Retinal pigment epithelial cell (primary cell): ENCODE measurements at regions not wholly inside any gene's neighbourhood (a gene's known extent, or its start where the extent isn't known, plus 50 kb on each side); places are given as distances from the start of the nearest gene placed in this dataset.

Experiments
- DNase-seq: peaks from one replicate; pipeline ENCODE4 v3.0.0-alpha.2; 2010; ENCODE audit warnings: low read depth
- H3K4me3 ChIP-seq: 2 replicates; pipeline ENCODE4 v1.5.1; 2011; ENCODE audit warnings: mild to moderate bottlenecking, low read length, control low read depth, moderate library complexity
- CTCF ChIP-seq: conservative IDR thresholded peaks from 2 replicates; pipeline ENCODE4 v1.5.1; 2011; ENCODE audit warnings: low read depth, low read length, control low read depth, inconsistent platforms

DNA sequence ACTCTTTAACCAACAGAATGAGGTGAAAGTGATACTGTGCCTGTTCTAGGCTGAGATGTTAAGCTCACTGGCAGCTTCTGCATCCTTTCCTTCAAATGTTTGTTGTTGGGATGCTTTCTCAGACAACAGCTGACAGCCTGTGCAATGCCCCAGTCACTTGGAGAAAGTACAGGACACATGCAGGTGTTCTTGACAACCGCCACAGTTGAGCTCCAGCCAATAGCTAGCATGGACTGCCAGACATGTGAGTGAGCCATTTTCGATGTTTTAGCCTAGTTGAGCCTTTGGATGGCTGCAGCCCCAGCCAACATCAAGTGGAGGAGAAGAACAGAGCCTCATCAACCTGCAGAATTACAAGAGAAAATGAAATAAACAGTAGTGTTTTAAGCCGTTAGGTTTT lies 94.1 kb upstream of the PPP3CA start:
- DNase-seq = no peak
- H3K4me3 ChIP-seq = no peak overlapping the region
- TF ChIP-seq CTCF = no peak

- no peak for DNase-seq
- H3K4me3 ChIP-seq = no peak overlapping the region
- no peak for TF ChIP-seq CTCF
Observed at GRCh38 chr4:101439926-101440325, 92.6 kb upstream of the PPP3CA start.

DNA sequence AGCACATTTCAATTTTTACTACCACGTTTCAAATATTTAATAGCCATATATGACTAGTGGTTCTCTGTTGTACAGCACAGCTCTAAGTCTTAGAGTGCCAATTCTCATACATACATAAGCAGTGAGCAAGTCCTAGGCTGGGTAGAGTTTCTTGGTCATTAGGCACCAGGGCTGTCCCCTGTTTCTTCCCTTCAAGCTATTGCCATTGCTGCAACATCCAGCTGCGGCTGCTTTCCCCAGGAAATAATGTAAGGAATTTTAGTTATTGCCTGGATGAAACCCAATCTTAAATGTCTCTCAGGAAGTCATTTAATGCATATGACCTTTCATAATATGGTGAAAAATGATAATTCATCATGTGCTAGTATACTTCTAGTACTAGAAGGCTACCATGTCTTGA lies 74.1 kb upstream of the PPP3CA start:
- no peak for TF ChIP-seq CTCF
- H3K4me3 ChIP-seq = no peak overlapping the region
- DNase-seq = no peak

DNA sequence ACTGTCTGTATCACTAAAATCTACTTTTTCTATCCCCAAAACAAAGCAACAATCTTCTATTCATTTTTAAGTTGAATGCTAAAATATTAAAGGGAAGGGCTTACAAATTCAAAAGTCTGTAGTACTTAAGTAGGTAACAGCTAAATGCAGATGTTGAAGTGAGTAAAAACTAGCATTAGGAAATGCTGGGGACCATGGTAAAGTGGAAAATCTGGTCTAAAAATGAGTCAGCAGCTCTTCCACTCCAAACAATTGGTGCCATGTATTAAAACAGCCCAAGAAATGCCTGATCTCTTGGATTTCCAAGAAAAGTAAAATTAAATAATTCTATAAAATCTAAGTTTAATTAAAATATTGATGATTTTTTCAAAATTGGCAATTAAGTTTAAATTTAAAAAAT lies 73.3 kb upstream of the PPP3CA start:
- TF ChIP-seq CTCF = no peak
- DNase-seq = no peak
- H3K4me3 ChIP-seq = no peak overlapping the region

- TF ChIP-seq CTCF = no peak
- no peak overlapping the region for H3K4me3 ChIP-seq
- DNase-seq = no peak
Observed at GRCh38 chr4:101419336-101420135, 72.2 kb upstream of the PPP3CA start.

GRCh38 chr4:101418466-101418865 lies 71.1 kb upstream of the PPP3CA start:
- H3K4me3 ChIP-seq = no peak overlapping the region
- TF ChIP-seq CTCF = no peak

GRCh38 chr4:101418055-101418454 lies 70.7 kb upstream of the PPP3CA start:
- no peak for DNase-seq
- TF ChIP-seq CTCF = no peak
- H3K4me3 ChIP-seq = no peak overlapping the region

More at GRCh38 chr4:101418466-101418865, 71.1 kb upstream of the PPP3CA start:
- DNase-seq = no peak
